ENCODE measurements at regions not wholly inside any gene's neighbourhood (a gene's known extent, or its start where the extent isn't known, plus 50 kb on each side); places are given as distances from the start of the nearest gene placed in this dataset.
"Not testable (repeated sequence)": the region's sequence is repeated elsewhere in the genome, so short reads cannot be mapped to it uniquely, and the experiment has no call there.

DNA sequence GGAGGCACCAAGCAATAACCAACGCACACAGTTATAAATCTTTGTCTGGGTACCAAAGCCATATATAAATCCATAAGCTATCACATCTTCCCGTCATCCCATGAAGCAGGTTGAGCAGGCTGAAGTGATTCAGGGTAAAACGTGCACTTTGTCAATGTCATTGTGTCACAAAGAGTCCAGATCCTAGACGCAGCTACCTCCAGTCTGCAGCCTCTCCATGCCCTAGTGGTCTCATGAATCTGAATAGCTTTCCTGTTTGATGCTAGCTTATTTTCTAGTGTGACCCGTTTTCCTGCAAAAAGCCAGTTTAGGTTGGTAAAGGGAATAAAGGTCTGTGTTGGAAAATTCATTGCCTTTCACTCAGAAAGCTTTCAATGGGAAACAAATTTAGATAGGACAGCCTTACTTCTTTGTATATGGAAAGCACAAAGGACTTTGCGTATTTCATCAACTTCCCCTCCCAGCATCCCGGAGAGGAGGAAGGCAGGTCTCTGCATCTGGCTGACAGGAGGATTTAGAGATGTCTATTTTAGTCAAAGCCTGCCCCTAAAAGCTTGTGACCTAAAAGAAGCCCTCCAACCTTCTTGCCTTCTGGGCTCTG, 222.3 kb upstream of the ARL4C start:
- no peak for DNase-seq

DNA sequence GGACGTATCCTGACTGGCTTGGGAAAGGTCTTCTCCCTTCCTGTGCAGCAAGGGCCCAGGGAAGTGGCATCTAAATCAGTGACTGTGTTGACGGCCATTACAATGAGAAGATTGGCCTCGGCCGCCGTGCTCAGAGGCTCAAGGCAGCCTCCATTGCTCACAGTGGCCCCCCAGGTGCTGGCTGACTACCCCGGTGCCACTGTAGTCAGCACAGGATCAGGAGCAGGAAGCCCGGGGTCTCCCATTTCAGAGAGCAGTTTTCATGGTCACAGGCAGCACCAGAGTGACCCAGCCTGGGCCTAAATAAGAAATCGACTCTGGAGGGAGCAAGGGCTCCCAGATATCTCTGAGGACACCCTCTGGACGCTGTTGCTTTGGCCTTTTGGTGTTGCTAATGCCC, 219.4 kb upstream of the ARL4C start:
- no peak for DNase-seq

DNA sequence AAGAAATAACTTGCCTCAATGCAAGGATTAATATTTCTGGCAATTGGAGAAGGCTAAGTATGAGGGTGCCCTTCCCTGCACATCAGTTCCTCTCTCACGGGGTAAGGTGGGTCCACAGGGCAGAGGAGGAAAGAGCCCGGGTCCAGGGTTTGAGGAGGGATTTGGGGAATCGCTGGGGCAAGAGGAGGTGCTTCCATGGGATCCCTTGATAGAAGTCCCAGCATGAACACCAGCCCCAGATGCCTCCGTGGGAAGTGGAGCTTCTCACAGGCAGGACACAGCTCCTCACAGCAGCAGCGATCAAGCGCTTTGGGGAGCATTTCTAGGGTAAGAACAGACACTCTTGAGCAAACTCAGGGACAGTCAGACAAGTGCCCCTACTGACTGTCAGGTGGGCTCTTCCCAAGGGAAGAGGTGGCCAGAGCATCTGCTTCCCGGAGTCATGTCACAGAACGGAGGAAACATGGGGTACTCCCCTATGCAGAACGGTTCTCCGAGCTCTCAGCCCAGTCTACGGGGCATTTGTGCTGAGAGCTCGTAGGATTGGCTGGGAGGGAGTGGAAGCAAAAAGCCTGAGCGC, 218.9 kb upstream of the ARL4C start:
- DNase-seq: no peak

DNA sequence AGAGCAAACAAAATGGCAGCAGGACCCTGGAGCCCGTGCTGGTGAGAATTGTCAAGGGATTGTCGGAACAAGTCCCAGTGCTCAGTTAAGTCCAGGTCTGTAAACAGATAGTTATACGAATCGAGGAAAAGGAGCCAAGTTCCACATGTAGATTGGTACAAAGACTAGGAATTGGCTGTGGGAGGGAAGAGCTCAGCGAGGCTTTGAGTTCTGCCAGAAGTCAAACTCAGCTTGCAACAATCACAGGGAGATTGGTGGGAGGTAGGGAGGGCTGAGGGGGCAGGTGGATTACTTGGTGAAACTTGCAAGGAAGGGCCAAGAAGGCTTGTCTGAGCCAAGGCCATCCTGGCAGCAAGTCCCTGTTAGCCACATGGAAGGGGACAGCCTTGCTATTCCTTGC, 217.8 kb upstream of the ARL4C start:
- no peak for DNase-seq

DNA sequence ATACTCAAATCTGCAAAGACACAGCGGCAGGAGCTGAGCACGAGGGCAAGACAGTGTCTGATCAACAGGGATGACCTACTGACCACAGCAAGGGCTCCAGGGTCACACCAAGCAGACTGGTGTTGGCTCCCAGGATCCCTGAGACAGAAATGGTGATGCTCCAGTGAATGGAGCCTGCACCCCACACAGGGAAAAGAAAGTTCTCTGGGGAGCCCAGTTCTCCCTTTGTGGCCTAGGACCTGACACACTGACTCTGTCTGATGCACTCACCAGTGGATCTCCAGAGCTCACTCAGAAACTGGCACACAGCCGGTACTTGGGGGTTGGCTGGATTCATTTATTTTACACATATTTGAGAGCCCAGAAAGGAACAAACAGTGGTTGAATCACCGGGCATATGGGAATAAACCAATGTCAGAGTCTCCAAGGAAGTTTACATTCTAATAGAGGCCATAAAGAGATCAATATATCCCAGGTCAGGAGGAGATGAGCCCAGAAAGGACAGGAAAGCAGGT, 215.6 kb upstream of the ARL4C start:
- no peak for DNase-seq

DNA sequence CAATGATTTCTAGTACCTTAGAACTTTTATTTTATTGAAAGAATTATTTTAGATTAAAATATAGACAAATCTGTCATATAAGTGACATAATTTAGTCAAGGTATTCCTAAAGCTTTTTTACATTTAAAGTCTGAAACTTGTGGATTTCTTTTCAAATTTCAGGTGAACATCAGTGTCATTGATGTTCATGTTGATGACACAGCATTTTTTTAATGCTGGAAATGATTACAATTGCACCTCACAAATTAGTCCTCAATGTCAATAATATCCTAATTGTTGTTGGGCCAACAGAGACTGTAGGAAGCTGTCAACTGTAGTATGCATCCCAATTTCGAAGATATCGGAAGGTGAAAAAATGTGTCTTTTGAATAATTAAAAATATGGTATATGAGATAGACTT, 214.4 kb upstream of the ARL4C start:
- DNase-seq: no peak

DNA sequence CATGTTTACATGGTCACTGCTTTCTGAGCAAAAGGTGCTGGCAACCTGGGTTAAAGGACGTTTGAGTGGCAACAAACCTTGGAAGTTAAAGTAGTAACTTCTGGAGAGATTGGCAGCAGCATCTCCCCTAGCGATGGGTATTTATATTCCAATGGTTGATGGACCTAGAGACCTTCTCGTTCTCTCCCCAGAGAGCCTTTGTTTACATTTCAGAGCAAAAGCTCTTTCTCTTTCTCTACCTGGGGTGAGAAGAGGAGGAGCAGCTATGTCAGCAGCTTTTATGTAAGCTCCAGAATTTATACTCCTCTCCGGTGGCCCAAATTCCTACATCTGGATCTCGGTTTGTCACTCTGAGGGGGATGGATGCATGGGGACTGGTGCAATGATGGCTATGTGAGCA, 213.7 kb upstream of the ARL4C start:
- DNase-seq: no peak

DNA sequence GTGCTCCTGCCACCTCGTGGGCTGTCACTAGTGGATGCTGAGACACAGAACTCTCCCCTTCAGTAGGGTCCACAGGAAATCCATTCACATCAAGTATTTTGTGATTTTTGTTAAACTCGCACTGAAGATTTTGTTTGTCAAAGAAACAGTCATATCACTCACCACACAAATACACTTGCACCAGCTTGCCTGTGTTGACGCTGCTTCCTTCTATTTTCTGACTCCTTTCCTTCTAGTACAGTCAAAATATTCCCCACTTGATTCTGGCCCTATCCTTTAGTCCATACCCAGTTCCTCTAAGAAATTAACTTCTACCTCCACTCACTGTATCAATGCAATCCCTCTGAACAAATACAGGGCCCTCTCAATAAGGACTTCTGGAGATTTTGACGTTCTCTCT, 213.2 kb upstream of the ARL4C start:
- DNase-seq: no peak

DNA sequence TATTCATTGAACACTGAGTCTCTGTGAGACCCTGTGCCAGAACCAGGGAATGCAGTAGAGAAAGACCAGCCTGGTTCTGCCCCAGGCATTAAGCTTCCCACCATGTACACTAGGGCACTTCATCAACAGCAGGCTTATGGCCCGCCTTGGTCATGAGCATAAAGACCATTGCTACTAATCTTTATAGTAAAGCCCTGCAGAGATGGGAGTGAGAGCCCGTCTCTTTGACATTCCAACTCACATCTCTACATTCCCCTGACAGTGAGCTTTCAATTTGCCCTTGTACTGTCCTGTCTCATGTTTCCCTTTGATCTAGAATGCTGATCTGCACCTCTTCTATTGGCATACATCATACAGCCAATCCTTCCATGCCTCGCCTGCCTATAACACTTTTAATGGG, 211.8 kb upstream of the ARL4C start:
- DNase-seq: no peak

DNA sequence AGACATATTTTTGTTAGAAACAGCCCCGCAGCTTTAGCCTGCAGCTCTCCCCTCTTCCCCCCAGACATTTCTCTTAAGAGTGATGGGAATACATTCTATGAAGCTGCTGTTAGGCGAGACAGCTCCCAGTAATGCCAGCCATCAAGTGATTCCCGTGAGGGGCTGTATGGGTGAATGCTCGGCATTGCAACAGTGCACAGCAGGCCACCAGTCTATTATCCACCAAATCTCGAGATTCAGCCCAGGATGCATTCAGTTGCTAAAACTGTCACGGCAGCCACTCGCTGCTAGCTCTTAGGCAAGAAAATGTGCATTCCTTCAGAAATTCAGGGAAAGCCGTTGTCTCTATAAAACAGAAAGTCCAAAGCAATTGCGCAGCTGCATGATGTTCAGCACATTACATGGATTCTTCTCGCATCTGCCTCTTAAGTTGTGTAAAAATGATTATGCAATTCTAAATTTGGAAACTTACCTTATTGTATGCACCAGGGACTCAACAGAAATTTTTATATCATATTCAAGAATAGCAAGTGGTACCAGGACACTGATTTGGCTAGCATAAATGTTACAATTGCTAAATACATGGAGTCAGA, 211.3 kb upstream of the ARL4C start:
- no peak for DNase-seq

DNA sequence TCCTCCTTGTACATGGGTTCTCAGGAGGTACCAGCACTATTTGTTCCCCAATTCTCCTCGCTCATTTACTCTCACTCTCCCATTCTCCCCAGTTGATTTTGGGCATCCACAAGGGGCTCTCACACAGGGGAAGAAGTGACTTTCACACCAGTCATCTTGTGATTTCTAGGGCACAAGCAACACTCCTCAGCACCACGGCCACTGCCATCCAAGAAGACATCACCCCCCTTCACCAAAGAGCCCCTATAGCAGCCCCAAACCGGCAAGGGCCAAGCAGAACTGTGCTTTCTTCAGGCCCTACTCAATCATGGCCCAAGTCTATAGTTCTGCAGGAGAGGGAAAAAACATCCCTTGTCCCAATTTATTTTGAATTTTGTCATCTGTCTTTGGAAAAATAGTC, 209.2 kb upstream of the ARL4C start:
- no peak for DNase-seq

DNA sequence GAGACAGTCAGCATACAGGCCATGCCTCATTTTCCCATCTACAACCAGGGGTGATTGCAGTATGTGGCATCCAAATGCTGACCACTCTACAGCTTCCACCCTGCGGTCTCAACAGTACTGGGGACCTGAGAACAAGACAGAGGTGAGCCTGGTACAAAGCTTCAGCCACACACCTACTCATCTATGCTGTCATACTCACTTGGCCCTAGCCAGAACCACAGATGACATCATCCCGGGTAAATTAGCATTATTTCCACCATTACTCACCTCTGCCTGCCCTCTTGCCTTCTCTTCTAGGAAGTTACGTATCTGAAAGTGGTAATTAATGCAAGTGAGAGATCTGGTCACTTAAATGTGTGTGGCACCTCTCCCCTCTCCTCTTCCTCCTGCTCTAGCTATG, 208.2 kb upstream of the ARL4C start:
- no peak for DNase-seq

DNA sequence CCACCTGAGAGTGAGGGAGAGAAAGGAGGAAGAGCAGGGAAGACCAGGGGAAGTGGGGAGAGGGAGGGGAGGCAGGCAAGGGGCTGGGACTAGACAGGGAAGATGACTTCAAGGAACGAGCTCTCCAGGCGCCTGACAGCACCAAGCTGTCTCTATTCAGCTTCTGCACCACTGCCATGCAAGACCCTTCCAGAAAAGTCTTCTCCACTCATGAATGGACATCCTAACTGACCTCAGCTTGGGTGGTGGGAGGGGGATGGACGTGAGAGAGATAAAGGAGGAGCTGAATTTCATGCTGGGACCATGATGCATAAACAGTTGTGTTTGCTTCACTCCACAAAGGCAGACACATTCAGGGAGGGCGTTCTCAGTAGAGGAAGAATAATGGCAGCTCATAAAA, 206.4 kb upstream of the ARL4C start:
- DNase-seq: no peak

DNA sequence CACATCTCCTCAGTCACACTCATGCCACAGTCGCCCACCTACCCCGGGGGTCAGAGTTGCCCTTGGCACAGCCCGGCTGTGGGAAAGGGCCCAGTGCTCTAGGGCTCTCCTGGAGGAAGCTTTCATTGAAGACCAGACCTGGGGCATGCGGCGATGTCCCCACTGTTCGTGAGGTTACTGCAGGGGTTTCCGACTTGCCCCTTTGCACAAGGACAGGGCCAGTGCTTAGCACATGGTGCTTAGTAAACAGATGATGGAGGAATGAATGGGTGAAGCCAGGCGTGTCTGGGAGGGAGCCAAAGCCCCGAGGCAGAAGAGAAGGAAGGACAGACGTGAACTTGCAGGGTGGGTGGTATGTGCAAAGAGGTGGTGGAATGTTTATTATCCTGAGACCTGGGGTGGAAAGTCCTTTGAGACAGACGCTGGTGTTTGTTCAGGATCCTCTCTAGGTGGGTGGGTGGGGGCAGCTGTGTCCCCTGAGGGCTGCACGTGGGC, 205.9 kb upstream of the ARL4C start:
- DNase-seq: no peak

DNA sequence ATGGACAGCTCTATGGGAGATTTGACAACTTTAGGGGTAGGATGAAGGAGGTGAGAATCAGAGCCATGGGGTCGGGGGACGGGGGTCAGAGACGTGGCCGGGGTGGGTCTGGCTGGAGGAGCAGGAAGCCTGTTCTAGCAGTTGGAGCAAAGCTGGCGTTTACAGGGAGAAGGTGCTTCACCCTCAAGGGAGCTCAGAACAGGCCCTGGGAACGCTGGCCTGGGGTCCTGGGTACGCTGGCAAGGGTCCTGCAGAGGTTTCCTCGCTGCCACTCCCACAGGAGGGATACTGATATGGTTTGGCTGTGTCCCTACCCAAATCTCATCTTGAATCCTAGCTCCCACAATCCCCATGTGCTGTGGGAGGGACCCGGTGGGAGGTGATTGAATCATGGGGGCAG, 205.0 kb upstream of the ARL4C start:
- DNase-seq: no peak

DNA sequence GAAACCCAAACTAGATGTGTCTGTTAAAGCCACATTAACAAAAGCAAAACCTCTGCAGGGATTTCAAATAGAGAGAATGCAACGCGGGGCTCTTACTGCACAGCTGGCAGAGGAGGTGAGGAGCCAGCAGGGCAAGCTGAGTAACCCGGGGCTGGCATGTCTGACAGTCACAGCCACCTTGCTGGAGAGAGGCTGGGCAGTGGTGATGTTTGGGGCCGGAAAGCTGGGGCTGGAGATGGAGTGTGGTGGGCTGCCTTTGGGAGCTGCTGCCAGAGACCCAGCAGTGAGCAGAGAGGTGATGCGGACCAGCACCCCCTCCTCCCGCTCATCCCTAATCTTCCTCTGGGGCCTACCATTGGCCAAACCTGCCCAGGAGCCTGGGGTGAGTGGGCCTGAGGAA, 204.5 kb upstream of the ARL4C start:
- no peak for DNase-seq

DNA sequence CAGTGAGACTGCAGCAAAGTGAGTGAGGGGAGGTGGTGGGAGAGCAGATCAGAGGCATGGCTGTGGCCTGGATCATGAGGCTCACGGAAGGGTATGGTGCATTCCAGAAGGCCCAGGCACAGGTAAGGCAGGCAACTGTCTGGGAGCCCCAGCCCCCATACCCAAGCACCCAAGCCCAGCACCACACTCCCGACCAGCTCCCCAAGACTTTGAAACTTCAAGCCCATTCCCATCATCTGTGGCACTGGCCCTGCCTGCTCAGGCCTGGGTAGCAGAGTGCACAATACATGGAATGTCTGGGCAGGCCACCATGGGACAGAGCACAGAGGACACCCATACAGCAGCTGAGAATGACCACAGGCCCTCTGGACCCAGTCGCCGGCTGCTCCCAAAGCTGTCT, 202.6 kb upstream of the ARL4C start:
- no peak for DNase-seq

DNA sequence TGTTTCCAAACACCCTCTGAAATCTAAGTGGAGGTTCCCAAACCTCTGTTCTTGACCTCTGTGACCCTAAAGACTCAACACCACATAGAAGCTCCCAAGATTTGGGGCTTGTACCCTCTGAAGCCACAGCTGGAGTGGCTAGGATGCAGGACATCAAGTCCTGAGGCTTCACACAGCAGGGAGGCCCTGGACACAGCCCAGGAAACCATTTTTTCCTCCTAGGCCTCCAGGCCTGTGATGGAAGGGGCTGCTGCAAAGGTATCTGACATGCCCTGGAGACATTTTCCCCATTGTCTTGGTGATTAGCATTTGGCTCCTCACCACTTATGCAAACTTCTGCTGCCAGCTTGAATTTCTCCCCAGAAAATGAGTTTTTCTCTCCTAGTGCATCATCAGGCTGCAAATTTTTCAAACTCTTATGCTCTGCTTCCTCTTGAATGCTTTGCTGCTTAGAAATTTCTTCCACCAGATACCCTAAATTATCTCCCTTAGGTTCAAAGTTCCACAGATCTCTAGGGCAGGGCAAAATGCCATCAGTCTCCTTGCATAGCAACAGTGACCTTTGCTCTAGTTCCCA, 200.5 kb upstream of the ARL4C start:
- DNase-seq: not testable (repeated sequence)

DNA sequence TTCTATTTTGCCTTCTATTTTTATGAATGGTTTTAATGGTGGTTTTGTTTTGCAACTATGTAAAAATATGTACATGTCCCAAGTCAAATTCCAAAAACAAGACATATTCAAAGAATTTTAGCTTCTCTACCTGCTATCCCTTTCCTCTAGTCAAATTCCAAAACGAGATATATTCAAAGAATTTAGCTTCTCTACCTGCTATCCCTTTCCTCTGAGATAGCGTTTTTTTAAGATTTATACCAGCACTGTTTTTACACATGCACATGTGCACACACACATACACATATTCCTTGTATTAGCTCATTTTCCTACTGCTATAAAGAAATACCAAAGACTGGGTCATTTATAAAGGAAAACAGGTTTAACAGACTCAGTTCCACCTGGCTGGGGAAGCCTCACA, 199.1 kb upstream of the ARL4C start:
- no peak for DNase-seq

DNA sequence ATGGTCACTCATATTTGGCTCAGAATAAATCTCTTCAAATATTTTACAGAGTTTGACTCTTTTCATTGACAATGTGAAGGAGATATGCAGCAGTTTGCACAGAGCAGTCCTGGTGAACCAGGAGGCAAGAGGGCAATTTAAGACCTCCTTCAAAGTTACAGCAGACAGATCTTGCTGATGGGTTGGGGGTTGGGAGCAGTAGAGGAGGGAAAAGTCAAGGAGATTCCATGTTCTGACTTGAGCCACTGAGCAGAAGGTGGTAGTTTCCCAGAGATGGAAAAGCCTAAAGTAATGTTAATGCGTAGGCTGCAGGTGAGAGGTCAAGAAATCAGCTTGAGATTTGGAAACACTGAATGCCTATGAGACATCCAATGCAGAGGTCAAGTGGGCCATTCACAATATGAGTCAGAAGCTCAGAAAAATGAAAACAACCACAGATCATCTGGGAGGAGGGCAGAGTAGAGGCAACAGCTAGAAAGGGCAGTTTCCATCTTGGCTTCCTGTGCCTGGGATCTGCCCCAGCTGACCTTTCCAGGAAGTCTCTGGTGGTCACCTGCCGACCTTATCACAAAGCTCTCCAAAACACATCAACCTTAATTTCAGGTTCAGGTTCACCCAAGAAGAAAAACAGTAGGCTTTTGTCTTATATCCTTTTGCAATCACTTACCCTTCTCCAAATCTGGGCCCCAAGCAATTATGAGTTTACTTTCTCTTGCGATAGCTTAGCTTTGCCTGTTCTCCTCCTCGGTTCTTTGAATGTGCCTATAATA, 197.5 kb upstream of the ARL4C start:
- no peak for DNase-seq

DNA sequence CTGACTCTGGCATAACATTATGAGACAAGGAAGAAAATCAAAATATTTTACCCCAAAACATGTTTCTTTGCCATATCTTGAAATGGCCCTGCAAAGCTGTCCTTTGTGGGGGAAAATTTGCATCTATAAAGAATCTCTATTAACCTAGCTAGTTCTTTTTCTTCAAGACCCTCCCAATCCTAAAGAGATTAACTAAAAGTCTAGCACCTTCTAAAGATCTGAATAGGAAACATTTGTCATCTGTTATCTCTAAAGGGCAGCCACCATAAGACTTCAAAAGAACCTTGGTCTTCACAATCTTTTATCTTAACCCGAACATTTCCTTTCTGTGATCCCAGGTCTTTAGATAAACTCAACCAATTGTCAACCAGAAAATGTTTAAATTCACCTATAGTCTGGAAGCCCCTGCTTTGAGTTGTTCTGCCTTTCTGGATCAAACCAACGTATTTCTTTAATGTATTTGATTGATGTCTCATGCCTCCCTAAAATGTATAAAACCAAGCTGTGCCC, 196.9 kb upstream of the ARL4C start:
- DNase-seq: not testable (repeated sequence)

DNA sequence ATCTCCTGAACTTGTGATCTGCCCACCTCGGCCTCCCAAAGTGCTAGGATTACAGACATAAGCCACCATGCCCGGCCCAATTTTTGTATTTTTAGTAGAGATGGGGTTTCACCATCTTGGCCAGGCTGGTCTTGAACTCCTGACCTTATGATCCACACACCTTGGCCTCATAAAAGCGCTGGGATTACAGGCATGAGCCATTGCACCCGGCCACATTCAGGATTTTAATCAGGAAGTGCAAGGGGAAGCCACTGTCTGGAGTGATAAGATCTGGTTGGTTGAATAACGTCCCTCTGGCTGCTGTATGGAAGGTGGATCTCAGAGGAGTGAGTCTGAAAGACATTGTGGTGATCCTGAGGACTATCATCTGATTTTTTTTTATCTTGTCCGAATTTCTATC, 196.3 kb upstream of the ARL4C start:
- not testable (repeated sequence) for DNase-seq
